Neural cell (in vitro differentiated cells): ENCODE measurements at regions not wholly inside any gene's neighbourhood (a gene's known extent, or its start where the extent isn't known, plus 50 kb on each side); places are given as distances from the start of the nearest gene placed in this dataset.

Experiments
- CTCF ChIP-seq: fragments of 450-650 bp; IDR thresholded peaks from 2 replicates; pipeline ENCODE4 v1.5.1; 2014; ENCODE audit warnings: antibody characterized with exemption, mild to moderate bottlenecking, moderate library complexity; ENCODE audit not compliant: poor library complexity, severe bottlenecking
- EP300 ChIP-seq: fragments of 450-650 bp; conservative IDR thresholded peaks from 2 replicates; pipeline ENCODE4 v1.6.1; 2014; ENCODE audit warnings: antibody characterized with exemption, mild to moderate bottlenecking, moderate library complexity; ENCODE audit not compliant: poor library complexity, severe bottlenecking
- EZH2 ChIP-seq: fragments of 200-600, 300-800 bp; shearing (Covaris generic), sonication (generic); IDR thresholded peaks from 2 replicates; pipeline ENCODE4 v1.6.1; 2014; ENCODE audit warnings: antibody characterized with exemption, low read length, borderline replicate concordance, mild to moderate bottlenecking; ENCODE audit not compliant: insufficient read depth, poor library complexity, severe bottlenecking
- POLR2AphosphoS5 ChIP-seq: IDR thresholded peaks from 2 replicates; pipeline ENCODE4 v1.6.1; 2012
- RAD21 ChIP-seq: fragments of 450-650 bp; conservative IDR thresholded peaks from 2 replicates; pipeline ENCODE4 v1.6.1; 2014; ENCODE audit warnings: antibody characterized with exemption, mild to moderate bottlenecking, moderate library complexity
- REST ChIP-seq: IDR thresholded peaks from 2 replicates; pipeline ENCODE4 v1.6.1; 2012; ENCODE audit warnings: borderline replicate concordance
- SMC3 ChIP-seq: fragments of 450-650 bp; conservative IDR thresholded peaks from 2 replicates; pipeline ENCODE4 v1.6.1; 2014; ENCODE audit warnings: antibody characterized with exemption, mild to moderate bottlenecking, moderate library complexity; ENCODE audit not compliant: poor library complexity
- TAF1 ChIP-seq: IDR thresholded peaks from 2 replicates; pipeline ENCODE4 v1.6.1; 2012; ENCODE audit warnings: low read depth

- no peak for TF ChIP-seq CTCF
- no peak for TF ChIP-seq EZH2
- no peak for TF ChIP-seq EP300
- TF ChIP-seq TAF1, result no peak
- TF ChIP-seq POLR2AphosphoS5, result no peak
- TF ChIP-seq REST, result no peak
- no peak for TF ChIP-seq SMC3
- no peak for TF ChIP-seq RAD21
Measured at GRCh38 chr4:152081024-152081423, 320.2 kb upstream of the GATB start.
